IPS DF 6.9 (cell line): ENCODE measurements at regions not wholly inside any gene's neighbourhood (a gene's known extent, or its start where the extent isn't known, plus 50 kb on each side); places are given as distances from the start of the nearest gene placed in this dataset.
"Not testable (repeated sequence)": the region's sequence is repeated elsewhere in the genome, so short reads cannot be mapped to it uniquely, and the experiment has no call there.

Source experiments
- DNase-seq: peaks from one replicate; pipeline ENCODE4 v3.0.0-alpha.2; 2013; ENCODE audit warnings: low read depth, low spot score
- H3K27ac ChIP-seq: one replicate; pipeline ENCODE4 v1.5.1; 2013; ENCODE audit warnings: low read length, control low read depth
- H3K27me3 ChIP-seq: 2 replicates; pipeline ENCODE4 v1.6.1; 2013; ENCODE audit warnings: mild to moderate bottlenecking, low read length; ENCODE audit not compliant: control insufficient read depth, insufficient read depth
- H3K36me3 ChIP-seq: 2 replicates; pipeline ENCODE4 v1.6.1; 2013; ENCODE audit warnings: low read length; ENCODE audit not compliant: control insufficient read depth, insufficient read depth
- H3K4me1 ChIP-seq: 2 replicates; pipeline ENCODE4 v1.6.1; 2013; ENCODE audit warnings: low read length; ENCODE audit not compliant: control insufficient read depth, insufficient read depth
- H3K4me3 ChIP-seq: 2 replicates; pipeline ENCODE4 v1.5.1; 2013; ENCODE audit warnings: mild to moderate bottlenecking, low read length
- H3K9me3 ChIP-seq: 2 replicates; pipeline ENCODE4 v1.6.1; 2013; ENCODE audit warnings: low read length, inconsistent platforms; ENCODE audit not compliant: control insufficient read depth, insufficient read depth
- WGBS: extraction: QIAGEN DNeasy Blood & Tissue Kit; methylation state at CpG from one replicate; pipeline ENCODE4 v1.1.7; 2013; ENCODE audit warnings: mixed read lengths, missing lambda C conversion rate; ENCODE audit not compliant: insufficient read length, insufficient coverage; 5-methylcytosine and 5-hydroxymethylcytosine counted together

DNA sequence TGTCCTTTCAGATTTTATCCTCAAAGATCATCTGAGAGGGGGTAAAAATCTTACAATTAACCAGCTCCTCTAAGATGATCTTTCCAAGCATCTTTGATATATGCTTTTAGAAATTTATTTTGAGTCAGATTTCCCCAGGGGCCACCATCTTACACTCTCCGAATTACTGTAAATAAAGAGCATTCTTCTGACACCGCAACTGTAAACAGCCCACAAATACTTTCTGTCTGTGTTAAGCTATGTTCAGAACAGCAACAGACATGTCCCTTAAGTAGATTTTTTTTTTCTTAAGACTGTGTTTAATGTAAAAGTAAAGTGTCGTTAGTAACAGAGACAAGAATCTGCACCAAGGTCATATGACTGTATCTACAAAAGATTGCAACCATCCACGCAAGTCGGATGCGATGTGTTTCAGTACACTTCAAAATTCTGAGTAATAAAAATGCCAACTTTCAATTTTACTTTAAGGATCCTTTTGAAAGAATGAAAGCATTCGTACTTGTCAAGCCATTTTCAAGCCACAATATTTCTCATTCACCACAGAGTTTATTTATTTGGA lies 159.0 kb upstream of the KCNH8 start:
- Histone ChIP-seq H3K4me1 (peaks cover 1% of the 10 kb centered on the region; the same call in 1 of the 2 replicates), H3K27me3 (no peaks in the 10 kb centered on the region), H3K27ac (no peak overlapping the region), H3K36me3 (no peaks in the 10 kb centered on the region), H3K4me3 (no peak overlapping the region), H3K9me3 (no peaks in the 10 kb centered on the region)
- no CpG with 5 or more reads among the region's 7 CpGs for WGBS
- no peak for DNase-seq

DNA sequence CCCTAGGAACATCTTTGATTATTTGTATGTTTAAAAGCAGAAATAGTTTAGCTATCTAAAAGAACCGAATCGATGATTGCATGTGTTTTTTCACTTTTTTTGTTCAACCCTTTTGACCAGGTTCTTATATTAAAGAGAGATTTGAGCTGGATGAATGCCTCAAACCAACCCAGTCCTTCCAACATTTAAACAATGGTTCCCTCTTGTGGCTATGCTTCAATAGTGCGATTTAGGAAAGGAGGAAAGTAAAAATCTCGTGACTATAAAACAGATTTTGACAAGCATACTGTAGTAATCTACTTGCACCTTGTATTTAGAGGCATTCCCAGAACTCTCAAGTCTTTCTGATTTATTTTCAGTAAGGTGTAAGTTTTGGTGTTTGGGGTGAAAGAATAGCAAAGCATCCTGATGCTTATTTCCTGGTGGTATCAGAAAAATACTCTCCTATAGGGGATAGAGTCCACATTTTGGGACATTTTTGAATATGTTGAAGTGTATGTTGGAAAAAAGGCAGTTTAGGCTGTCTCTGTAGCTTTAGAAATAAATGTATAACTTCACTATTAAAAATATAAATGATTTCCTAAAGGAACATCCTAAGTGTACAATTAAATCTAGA lies 159.6 kb upstream of the KCNH8 start:
- Histone ChIP-seq H3K4me1 (peaks cover 1% of the 10 kb centered on the region; the same call in 1 of the 2 replicates), H3K9me3 (no peaks in the 10 kb centered on the region), H3K4me3 (no peak overlapping the region), H3K27me3 (no peaks in the 10 kb centered on the region), H3K36me3 (no peaks in the 10 kb centered on the region), H3K27ac (no peak overlapping the region)
- WGBS, result no CpG with 5 or more reads among the region's 4 CpGs
- DNase-seq, result no peak

DNA sequence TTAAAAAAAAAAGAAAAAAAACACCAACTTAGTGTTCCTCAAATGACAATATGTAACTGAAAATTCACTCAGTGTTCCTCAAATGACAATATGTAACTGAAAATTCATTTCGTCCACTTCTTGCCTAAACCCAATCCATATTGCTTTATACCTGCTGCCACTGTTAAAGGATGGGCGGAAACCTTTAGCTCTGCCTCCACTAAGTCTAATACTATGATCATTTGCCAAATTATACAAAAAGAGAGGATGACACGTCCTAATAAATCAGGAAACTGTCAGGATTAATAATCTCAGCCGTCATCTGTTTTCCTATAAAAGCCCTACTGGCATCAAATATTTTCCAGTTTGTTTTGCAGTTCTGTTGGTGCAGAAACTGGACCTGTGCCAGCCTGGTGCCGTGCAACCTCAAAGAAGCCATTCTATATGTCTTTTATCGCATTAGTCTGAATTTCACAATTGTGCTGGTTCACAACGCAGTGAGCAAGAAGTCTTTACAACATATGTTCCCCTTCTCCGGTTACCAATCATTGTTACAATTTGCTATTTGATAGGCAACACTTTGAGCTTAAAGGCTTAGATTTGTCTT lies 160.4 kb upstream of the KCNH8 start:
- no peak for DNase-seq
- H3K4me3 ChIP-seq, result no peak overlapping the region
- H3K4me1 ChIP-seq, result peaks cover 1% of the 10 kb centered on the region; the same call in 1 of the 2 replicates
- H3K27me3 ChIP-seq, result no peaks in the 10 kb centered on the region
- no peaks in the 10 kb centered on the region for H3K36me3 ChIP-seq
- H3K9me3 ChIP-seq, result no peaks in the 10 kb centered on the region
- no peak overlapping the region for H3K27ac ChIP-seq
- WGBS, result no CpG with 5 or more reads among the region's 8 CpGs

DNA sequence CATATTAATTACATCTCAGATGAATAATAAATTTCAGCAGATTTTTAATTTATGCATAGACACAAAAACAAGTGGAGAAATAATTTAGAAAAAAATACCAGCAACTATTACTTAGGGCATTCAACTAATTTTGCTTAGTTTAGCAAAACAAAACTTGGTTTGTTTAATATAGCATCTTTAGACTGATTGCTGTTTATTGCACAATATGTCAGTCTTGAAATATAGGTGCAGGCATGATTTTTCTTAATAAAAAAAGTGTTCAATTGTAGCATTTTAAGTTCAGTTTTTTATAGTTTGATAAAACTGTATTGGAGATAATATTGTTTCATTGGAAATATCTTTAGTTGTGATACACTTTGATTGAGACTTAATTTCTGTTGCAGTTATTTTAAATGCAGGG lies 161.2 kb upstream of the KCNH8 start:
- Histone ChIP-seq H3K4me1 (peaks cover 1% of the 10 kb centered on the region; the same call in 1 of the 2 replicates), H3K27me3 (no peaks in the 10 kb centered on the region), H3K4me3 (no peak overlapping the region), H3K9me3 (no peaks in the 10 kb centered on the region), H3K36me3 (no peaks in the 10 kb centered on the region), H3K27ac (no peak overlapping the region)
- DNase-seq, result no peak

DNA sequence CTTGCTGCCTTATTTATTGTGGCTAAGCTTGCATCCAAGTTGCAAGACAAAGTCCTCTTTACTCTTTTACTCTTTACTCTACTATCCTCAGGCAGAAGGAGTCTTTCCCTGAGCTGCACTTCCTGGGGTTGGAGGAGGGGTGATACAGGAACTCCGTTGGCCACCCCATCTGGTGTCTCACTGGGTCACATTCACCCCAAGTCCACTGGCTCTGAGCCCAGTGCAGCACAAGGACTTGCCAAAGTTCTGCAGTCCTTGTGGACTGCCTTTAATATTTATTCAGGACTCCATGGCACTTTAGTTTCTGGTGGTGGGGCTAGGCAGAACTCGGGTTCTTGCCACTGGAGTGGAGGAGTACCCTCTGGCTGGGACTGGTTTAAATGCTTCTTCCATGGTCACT lies 165.4 kb upstream of the KCNH8 start:
- DNase-seq, result no peak

DNA sequence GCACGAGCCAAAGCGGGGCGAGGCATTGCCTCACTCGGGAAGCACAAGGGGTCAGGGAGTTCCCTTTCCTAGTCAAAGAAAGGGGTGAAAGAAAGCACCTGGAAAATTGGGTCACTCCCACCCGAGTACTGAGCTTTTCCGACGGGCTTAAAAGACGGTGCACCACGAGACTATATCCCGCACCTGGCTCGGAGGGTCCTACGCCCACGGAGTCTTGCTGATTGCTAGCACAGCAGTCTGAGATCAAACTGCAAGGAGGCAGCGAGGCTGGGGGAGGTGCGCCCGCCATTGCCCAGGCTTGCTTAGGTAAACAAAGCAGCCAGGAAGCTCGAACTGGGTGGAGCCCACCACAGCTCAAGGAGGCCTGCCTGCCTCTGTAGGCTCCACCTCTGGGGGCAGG lies 172.2 kb upstream of the KCNH8 start:
- not testable (repeated sequence) for DNase-seq, H3K9me3 ChIP-seq, H3K36me3 ChIP-seq, H3K4me1 ChIP-seq, H3K27ac ChIP-seq, H3K27me3 ChIP-seq, H3K4me3 ChIP-seq
- WGBS, result no CpG with 5 or more reads among the region's 17 CpGs

More for the DNA sequence above, 165.4 kb upstream of the KCNH8 start:
- Histone ChIP-seq H3K4me3 (no peak overlapping the region), H3K27ac (no peak overlapping the region), H3K4me1 (no peaks in the 10 kb centered on the region), H3K36me3 (no peaks in the 10 kb centered on the region), H3K9me3 (no peaks in the 10 kb centered on the region), H3K27me3 (no peaks in the 10 kb centered on the region)
- no CpG with 5 or more reads among the region's 2 CpGs for whole genome bisulfite sequencing

DNA sequence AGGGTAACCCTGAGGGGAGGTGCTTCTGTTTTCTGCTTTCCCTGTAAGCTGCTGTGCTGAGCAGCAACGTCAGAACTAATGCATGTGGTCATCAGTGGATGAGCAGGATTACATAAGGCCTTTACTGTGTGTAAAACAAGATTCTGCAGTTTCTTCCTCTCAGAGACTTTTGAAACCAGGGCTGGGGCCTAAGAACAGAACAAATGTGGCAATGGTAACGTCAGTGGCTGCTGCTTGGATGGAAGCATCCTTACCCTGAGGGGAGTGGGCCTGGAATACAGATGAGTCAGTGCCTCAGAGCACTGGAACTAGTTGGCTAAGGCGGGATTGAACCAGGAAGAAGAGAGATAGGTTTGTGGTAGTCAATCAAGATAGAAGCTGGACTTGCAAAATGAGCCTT lies 180.2 kb upstream of the KCNH8 start:
- H3K27me3 ChIP-seq, result no peaks in the 10 kb centered on the region
- no peaks in the 10 kb centered on the region for H3K9me3 ChIP-seq
- no peak overlapping the region for H3K4me3 ChIP-seq
- no peak overlapping the region for H3K27ac ChIP-seq
- WGBS, result no CpG with 5 or more reads among the region's 3 CpGs
- H3K36me3 ChIP-seq, result no peaks in the 10 kb centered on the region
- 0 out of 2 replicates have a peak, but pooled peaks cover 3% of the 10 kb centered on the region for H3K4me1 ChIP-seq
- no peak for DNase-seq

DNA sequence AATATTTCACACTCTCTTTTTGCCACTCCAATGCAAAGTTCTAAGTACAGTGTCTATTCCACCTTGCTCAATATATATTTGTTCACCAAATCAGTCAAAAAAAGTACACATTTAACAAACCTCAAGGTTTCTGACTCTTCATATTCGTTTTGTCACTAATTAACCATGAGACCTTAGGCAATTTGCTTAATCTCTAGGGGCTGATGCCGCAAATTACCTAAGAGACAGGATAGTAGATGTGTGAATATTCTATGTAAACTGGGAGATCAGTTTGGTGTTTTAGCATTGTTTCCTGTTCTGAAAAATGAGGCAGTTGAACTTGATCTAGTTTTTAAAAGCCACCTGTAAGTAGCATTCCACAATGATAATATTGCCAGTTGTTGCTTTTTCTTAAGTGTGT lies 182.5 kb upstream of the KCNH8 start:
- 0 out of 2 replicates have a peak, but pooled peaks cover 3% of the 10 kb centered on the region for H3K4me1 ChIP-seq
- no peak overlapping the region for H3K4me3 ChIP-seq
- H3K27me3 ChIP-seq, result no peaks in the 10 kb centered on the region
- DNase-seq, result no peak
- no peak overlapping the region for H3K27ac ChIP-seq
- H3K36me3 ChIP-seq, result no peaks in the 10 kb centered on the region
- no peaks in the 10 kb centered on the region for H3K9me3 ChIP-seq
- WGBS, result no CpG with 5 or more reads among the region's 2 CpGs

DNA sequence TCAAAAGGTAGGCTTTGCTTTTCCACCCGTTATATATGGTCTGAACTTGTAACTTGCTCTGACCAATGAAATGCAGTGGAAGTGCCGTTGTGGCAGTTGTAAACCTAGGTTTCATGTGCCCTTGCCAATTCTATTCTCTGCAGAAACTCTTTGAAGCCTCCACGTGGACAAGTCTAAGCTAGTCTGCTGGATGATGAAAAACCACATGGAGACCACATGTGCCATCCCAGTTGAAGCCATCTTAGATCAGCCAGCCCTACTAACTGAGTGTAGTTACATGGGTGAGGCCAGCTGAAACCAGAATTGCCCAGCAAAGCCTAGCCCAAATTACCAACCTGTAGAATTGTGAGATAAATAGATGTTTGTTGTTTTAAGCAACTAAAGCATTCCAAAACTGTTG lies 183.7 kb upstream of the KCNH8 start:
- H3K4me3 ChIP-seq, result no peak overlapping the region
- no peaks in the 10 kb centered on the region for H3K27me3 ChIP-seq
- H3K27ac ChIP-seq, result no peak overlapping the region
- WGBS, result no CpG with 5 or more reads among the region's 3 CpGs
- H3K9me3 ChIP-seq, result no peaks in the 10 kb centered on the region
- H3K36me3 ChIP-seq, result no peaks in the 10 kb centered on the region
- DNase-seq, result no peak
- 0 out of 2 replicates have a peak, but pooled peaks cover 3% of the 10 kb centered on the region for H3K4me1 ChIP-seq

DNA sequence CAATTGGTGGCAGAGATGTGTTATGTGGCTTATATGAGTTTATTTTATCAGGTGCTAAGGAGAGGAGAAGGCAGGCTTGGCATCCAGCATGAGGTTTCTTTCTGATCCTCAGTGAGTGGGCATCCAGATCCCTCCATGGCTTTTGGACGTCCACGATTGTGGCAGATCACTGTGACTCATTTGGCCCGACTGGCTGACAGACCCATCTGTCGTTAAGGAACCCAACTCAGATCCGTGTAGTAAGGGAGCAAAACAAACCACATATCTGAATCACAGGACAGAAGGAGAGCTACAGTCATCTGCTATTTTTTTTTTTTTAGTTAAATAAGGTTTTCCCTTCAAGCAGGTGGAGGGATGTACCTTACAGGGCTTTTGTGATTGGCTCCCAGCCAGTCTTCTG lies 197.0 kb upstream of the KCNH8 start:
- no peak for DNase-seq
- Histone ChIP-seq H3K9me3 (no peaks in the 10 kb centered on the region), H3K36me3 (no peaks in the 10 kb centered on the region), H3K27ac (no peak overlapping the region), H3K27me3 (no peaks in the 10 kb centered on the region), H3K4me3 (no peak overlapping the region), H3K4me1 (no peaks in the 10 kb centered on the region)
- WGBS, result no CpG with 5 or more reads among the region's 5 CpGs

DNA sequence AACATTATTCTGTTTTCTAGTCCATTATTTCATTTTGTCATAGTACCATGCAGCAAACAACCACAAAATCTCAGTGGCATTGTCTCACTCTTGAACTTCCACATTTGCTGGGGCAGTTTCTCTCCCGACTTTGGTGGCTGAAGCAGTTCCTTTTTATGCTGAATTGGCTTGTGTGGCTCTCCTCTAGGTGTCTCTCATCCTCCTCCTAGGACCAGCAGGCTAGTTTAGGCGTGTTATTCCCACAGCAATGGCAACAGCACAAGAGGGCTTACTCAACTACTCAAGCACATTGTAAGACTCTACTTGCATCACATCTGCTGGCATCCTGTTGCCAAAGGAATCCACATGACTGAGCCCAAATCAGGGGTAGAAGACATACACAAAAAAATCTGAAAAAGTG lies 201.8 kb upstream of the KCNH8 start:
- no CpG with 5 or more reads among the region's 2 CpGs for WGBS
- Histone ChIP-seq H3K27me3 (no peaks in the 10 kb centered on the region), H3K27ac (no peak overlapping the region), H3K36me3 (no peaks in the 10 kb centered on the region), H3K4me1 (no peaks in the 10 kb centered on the region), H3K4me3 (no peak overlapping the region), H3K9me3 (no peaks in the 10 kb centered on the region)
- DNase-seq, result peak; percentile 18
